Lower leg skin (tissue), 3 donors: ENCODE measurements at regions not wholly inside any gene's neighbourhood (a gene's known extent, or its start where the extent isn't known, plus 50 kb on each side); places are given as distances from the start of the nearest gene placed in this dataset.

Experiments used
- CTCF ChIP-seq, 3 donors: fragments of 450-650 bp; IDR thresholded peaks; one replicate each; pipeline ENCODE4 v1.5.1; 2016; ENCODE audit warnings: antibody characterized with exemption in 3 of 3, mild to moderate bottlenecking in 3 of 3, moderate library complexity in 2 of 3
- POLR2A ChIP-seq, 2 donors: fragments of 450-650 bp; IDR thresholded peaks; one replicate each; pipeline ENCODE4 v1.6.1; 2016 to 2017; ENCODE audit warnings: antibody characterized with exemption in 2 of 2, mild to moderate bottlenecking in 1 of 2, moderate library complexity in 1 of 2

DNA sequence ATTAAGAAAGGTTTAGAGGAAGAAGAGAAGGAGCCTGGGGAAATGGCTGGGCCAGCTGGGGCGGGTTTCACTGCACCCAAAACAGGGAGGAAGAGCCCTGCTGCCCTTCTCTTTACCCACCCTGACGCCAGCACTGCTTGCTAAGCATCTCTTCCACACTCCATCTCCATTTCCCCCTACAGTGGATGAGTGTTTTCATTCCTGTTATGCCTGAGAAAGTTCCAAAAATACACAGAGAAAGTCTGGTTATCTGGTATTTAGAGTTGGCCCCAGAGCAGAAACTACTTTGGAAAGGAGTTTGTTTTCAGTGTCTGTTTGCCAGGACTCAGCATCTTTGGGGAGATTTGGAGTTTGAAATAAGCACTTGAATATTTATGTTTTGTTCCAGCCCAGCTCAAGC, 451.0 kb downstream of the SLC4A3 start:
- TF ChIP-seq CTCF (IDR thresholded peaks at IDR 0.05) (no peak), POLR2A (IDR thresholded peaks at IDR 0.05) (no peak)
